GM12874 (cell line): ENCODE measurements at regions not wholly inside any gene's neighbourhood (a gene's known extent, or its start where the extent isn't known, plus 50 kb on each side); places are given as distances from the start of the nearest gene placed in this dataset.

Experiments
- CTCF ChIP-seq: IDR thresholded peaks from 2 replicates; pipeline ENCODE4 v1.5.1; 2011; ENCODE audit warnings: low read depth, mild to moderate bottlenecking, control low read depth, low read length, moderate library complexity; ENCODE audit not compliant: insufficient read depth

GRCh38 chr3:13161771-13162535, 88.7 kb upstream of the IQSEC1 start:
- TF ChIP-seq CTCF, result no peak

- no peak for TF ChIP-seq CTCF
Measured at GRCh38 chr3:13161021-13161759, 88.0 kb upstream of the IQSEC1 start.

- TF ChIP-seq CTCF, result no peak
Measured at GRCh38 chr3:13160619-13161018, 87.4 kb upstream of the IQSEC1 start.

GRCh38 chr3:13159890-13160289, 86.7 kb upstream of the IQSEC1 start:
- TF ChIP-seq CTCF, result no peak

GRCh38 chr3:13158871-13159270, 85.6 kb upstream of the IQSEC1 start:
- TF ChIP-seq CTCF, result no peak

GRCh38 chr3:13158408-13158807, 85.2 kb upstream of the IQSEC1 start:
- TF ChIP-seq CTCF, result no peak

GRCh38 chr3:13157986-13158385, 84.8 kb upstream of the IQSEC1 start:
- no peak for TF ChIP-seq CTCF
